GM12878 (cell line): ENCODE measurements at regions not wholly inside any gene's neighbourhood (a gene's known extent, or its start where the extent isn't known, plus 50 kb on each side); places are given as distances from the start of the nearest gene placed in this dataset.

Experiments used
- ATAC-seq: fragments of 200-7000 bp; cut with Tn5 transposase; 3 replicates; pipeline ENCODE4 v1.9.1; 2020; ENCODE audit warnings: mild to moderate bottlenecking, moderate library complexity
- BruUV-seq: library from RNA; stranded (reverse); fragments of 400-500 nt; replicated peaks from 2 replicates; lab custom pipeline; 2021; lab: Mats Ljungman, UMichigan
- CTCF ChIA-PET: fragments of 300-600 bp; sonication (Branson Sonifier 250); formaldehyde crosslinking; extraction: SDS; loops from one replicate; lab custom pipeline; 2021; ENCODE audit warnings: inconsistent platforms; lab: Yijun Ruan, JAX
- POLR2A ChIA-PET: fragments of 350-600 bp; formaldehyde crosslinking; extraction: SDS; loops from one replicate; lab custom pipeline; 2021; ENCODE audit warnings: inconsistent platforms; lab: Charles Lee
- RAD21 ChIA-PET: fragments of 300-600 bp; sonication (Branson Sonifier 250); formaldehyde crosslinking; loops from one replicate; lab custom pipeline; 2023; ENCODE audit warnings: antibody characterized with exemption; ENCODE audit not compliant: unreplicated experiment; lab: Charles Lee
- SMC1A ChIA-PET: fragments of 300-600 bp; sonication (Branson Sonifier 250); formaldehyde crosslinking; loops from one replicate; lab custom pipeline; 2023; ENCODE audit not compliant: unreplicated experiment, uncharacterized antibody; lab: Charles Lee
- DNase-seq: peaks from one replicate; pipeline ENCODE4 v3.0.0-alpha.2; 2011; ENCODE audit warnings: low read depth, low spot score
- FAIRE-seq: peaks from 3 replicates; lab custom pipeline; 2011; peaks lifted over from hg19 to GRCh38; lab: Jason Lieb, UNC
- H2AFZ ChIP-seq: 2 replicates; pipeline ENCODE4 v1.6.0; 2011; ENCODE audit warnings: low read depth, low read length, control low read depth; ENCODE audit not compliant: control insufficient read depth
- H3K27ac ChIP-seq: 2 replicates; pipeline ENCODE4 v1.5.1; 2011; ENCODE audit warnings: control low read depth; ENCODE audit not compliant: control insufficient read depth, insufficient read depth
- H3K27me3 ChIP-seq, 2 experiments: replicated peaks in 1 of 2; 2 replicates each; pipeline versions ENCODE4 v1.6.0 to v1.6.1; 2011; ENCODE audit warnings: low read length in 1 of 2; ENCODE audit not compliant: control insufficient read depth in 2 of 2, insufficient read depth in 2 of 2
- H3K36me3 ChIP-seq, 2 experiments: 2 replicates each; pipeline ENCODE4 v1.5.1; 2011; ENCODE audit warnings: low read length in 1 of 2; ENCODE audit not compliant: control insufficient read depth in 2 of 2, insufficient read depth in 2 of 2
- H3K4me1 ChIP-seq: 2 replicates; pipeline ENCODE4 v1.6.1; 2011; ENCODE audit warnings: mild to moderate bottlenecking, low read length, moderate library complexity, mixed read lengths; ENCODE audit not compliant: control insufficient read depth, insufficient read depth
- H3K4me2 ChIP-seq: 2 replicates; pipeline ENCODE4 v1.6.0; 2011; ENCODE audit warnings: control low read depth; ENCODE audit not compliant: control insufficient read depth, insufficient read depth
- H3K4me3 ChIP-seq: fragments of 200-600 bp; sonication (generic); 2 replicates; pipeline ENCODE4 v1.5.1; 2016
- H3K79me2 ChIP-seq: 2 replicates; pipeline ENCODE4 v1.6.0; 2011; ENCODE audit warnings: low read length; ENCODE audit not compliant: control insufficient read depth, insufficient read depth
- H3K9ac ChIP-seq: 2 replicates; pipeline ENCODE4 v1.8.0; 2011; ENCODE audit warnings: low read length, control low read depth, mixed read lengths; ENCODE audit not compliant: control insufficient read depth, insufficient read depth
- H3K9me3 ChIP-seq: replicated peaks from 3 replicates; pipeline ENCODE4 v1.5.1; 2011; ENCODE audit warnings: mild to moderate bottlenecking, low read length; ENCODE audit not compliant: control insufficient read depth, insufficient read depth
- H4K20me1 ChIP-seq: 2 replicates; pipeline ENCODE4 v1.6.0; 2011; ENCODE audit not compliant: control insufficient read depth, insufficient read depth
- BACH1 ChIP-seq: fragments of 450-650 bp; IDR thresholded peaks from 2 replicates; pipeline ENCODE4 v1.6.1; 2017; ENCODE audit warnings: mild to moderate bottlenecking, borderline replicate concordance
- CREB1 ChIP-seq: IDR thresholded peaks from 2 replicates; pipeline ENCODE4 v1.6.1; 2012; ENCODE audit warnings: low read depth, mild to moderate bottlenecking, inconsistent platforms
- DPF2 ChIP-seq: fragments of 450-650 bp; IDR thresholded peaks from 2 replicates; pipeline ENCODE4 v1.6.1; 2017; ENCODE audit warnings: mild to moderate bottlenecking
- NFXL1 ChIP-seq: fragments of 450-650 bp; IDR thresholded peaks from 2 replicates; pipeline ENCODE4 v1.6.1; 2017; ENCODE audit warnings: antibody characterized with exemption, mild to moderate bottlenecking, borderline replicate concordance
- NRF1 ChIP-seq: conservative IDR thresholded peaks from 2 replicates; pipeline ENCODE4 v1.6.1; 2011; ENCODE audit warnings: mild to moderate bottlenecking, low read depth, low read length, improper control_type of control experiment
- SMARCA5 ChIP-seq: fragments of 450-650 bp; IDR thresholded peaks from 2 replicates; pipeline ENCODE4 v1.6.1; 2017; ENCODE audit warnings: mild to moderate bottlenecking
- SPI1 ChIP-seq: IDR thresholded peaks from 2 replicates; pipeline ENCODE4 v1.6.1; 2011; ENCODE audit warnings: low read depth, mild to moderate bottlenecking, low read length, moderate library complexity, borderline replicate concordance; ENCODE audit not compliant: insufficient read depth
- TAF1 ChIP-seq: IDR thresholded peaks from 2 replicates; pipeline ENCODE4 v1.6.1; 2011; ENCODE audit warnings: mild to moderate bottlenecking, low read depth, low read length, borderline replicate concordance
- ZNF217 ChIP-seq: fragments of 450-650 bp; IDR thresholded peaks from 2 replicates; pipeline ENCODE4 v1.6.1; 2017; ENCODE audit warnings: antibody characterized with exemption, mild to moderate bottlenecking
- WGBS: methylation state at CpG from one replicate; pipeline ENCODE4 v1.1.6; 2016; ENCODE audit warnings: low lambda C conversion rate; ENCODE audit not compliant: insufficient replicate concordance, insufficient coverage; ENCODE audit errors: missing lambda C conversion rate; 5-methylcytosine and 5-hydroxymethylcytosine counted together
- in situ Hi-C: fragments of 300-500 bp; cut with MboI; formaldehyde crosslinking; loops from 9 replicates; pipeline ENCODE4 v1.14.3; 2018; ENCODE audit warnings: mixed read lengths
- intact Hi-C: fragments of 100-400 bp; cut with micrococcal nuclease; formaldehyde crosslinking; loops from one replicate; pipeline ENCODE4 v1.14.2; 2022; ENCODE audit not compliant: unreplicated experiment
- TF ChIP-seq, protein P1 (sequence below): fragments of 450-650 bp; IDR thresholded peaks from 2 replicates; pipeline ENCODE4 v1.6.1; 2017; ENCODE audit warnings: mild to moderate bottlenecking, moderate library complexity
- TF ChIP-seq, protein P2 (sequence below): fragments of 450-650 bp; IDR thresholded peaks from 2 replicates; pipeline ENCODE4 v1.6.1; 2017; ENCODE audit warnings: mild to moderate bottlenecking, low read depth, inconsistent platforms; ENCODE audit not compliant: poor library complexity, severe bottlenecking

DNA sequence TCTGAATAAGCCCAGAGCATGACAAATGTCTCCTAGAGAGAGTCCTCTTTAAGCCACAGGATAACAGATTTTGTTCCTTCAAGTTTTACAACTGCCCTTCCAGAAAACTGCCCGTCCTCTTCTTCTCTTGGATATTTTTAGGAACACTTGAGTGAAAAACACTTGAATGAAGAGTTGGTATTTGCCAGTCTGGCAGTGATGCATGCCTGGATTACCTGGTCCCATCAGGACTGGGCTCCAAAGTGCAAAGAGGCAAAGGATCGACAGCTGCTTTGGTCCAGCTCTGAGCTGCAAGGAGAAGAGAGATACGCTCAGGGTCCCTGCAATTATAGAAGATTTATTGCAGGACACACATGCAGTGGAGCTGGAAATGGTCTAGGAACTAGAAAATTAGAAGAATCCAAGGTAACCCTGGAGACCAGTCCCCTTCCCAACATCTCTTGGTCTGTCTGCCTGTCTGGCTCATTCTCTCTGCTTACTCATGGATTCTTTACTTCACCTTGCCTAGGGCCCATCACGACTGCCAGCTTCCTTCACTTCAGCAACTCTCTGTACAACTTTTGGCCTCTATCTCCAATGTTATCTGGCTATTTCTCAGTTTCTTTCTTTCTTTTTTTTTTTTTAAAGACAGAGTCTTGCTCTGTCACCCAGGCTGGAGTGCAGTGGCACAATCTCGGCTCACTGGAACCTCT, 112.1 kb upstream of the SIX2 start:
- intact Hi-C loops: no loop called here
- SMC1A ChIA-PET: no interaction called here
- Histone ChIP-seq H2AFZ (no peak overlapping the region), H3K27ac (no peak overlapping the region), H3K9me3 (no peaks in the 10 kb centered on the region), H3K4me1 (no peaks in the 10 kb centered on the region), H3K79me2 (no peaks in the 10 kb centered on the region), H3K36me3 (no peaks in the 10 kb centered on the region), H3K4me3 (no peak overlapping the region), H3K4me2 (no peak overlapping the region), H4K20me1 (no peaks in the 10 kb centered on the region), H3K27me3 (no peaks in the 10 kb centered on the region), H3K9ac (no peak overlapping the region)
- ATAC-seq (no peak), DNase-seq (no peak), FAIRE-seq (no peak)
- CTCF ChIA-PET: interaction anchor here (0.8 kb wide), 1 partner anchor 53 kb away, joined by 3 read pairs; no protein-coding TSS in a partner anchor
- 28% methylated on average over 5 of the region's 5 CpGs for WGBS
- RAD21 ChIA-PET: no interaction called here
- POLR2A ChIA-PET: no interaction called here
- BruUV-seq: no TSS peak
- in situ Hi-C loops: no loop called here
- TF ChIP-seq, protein P1, sequence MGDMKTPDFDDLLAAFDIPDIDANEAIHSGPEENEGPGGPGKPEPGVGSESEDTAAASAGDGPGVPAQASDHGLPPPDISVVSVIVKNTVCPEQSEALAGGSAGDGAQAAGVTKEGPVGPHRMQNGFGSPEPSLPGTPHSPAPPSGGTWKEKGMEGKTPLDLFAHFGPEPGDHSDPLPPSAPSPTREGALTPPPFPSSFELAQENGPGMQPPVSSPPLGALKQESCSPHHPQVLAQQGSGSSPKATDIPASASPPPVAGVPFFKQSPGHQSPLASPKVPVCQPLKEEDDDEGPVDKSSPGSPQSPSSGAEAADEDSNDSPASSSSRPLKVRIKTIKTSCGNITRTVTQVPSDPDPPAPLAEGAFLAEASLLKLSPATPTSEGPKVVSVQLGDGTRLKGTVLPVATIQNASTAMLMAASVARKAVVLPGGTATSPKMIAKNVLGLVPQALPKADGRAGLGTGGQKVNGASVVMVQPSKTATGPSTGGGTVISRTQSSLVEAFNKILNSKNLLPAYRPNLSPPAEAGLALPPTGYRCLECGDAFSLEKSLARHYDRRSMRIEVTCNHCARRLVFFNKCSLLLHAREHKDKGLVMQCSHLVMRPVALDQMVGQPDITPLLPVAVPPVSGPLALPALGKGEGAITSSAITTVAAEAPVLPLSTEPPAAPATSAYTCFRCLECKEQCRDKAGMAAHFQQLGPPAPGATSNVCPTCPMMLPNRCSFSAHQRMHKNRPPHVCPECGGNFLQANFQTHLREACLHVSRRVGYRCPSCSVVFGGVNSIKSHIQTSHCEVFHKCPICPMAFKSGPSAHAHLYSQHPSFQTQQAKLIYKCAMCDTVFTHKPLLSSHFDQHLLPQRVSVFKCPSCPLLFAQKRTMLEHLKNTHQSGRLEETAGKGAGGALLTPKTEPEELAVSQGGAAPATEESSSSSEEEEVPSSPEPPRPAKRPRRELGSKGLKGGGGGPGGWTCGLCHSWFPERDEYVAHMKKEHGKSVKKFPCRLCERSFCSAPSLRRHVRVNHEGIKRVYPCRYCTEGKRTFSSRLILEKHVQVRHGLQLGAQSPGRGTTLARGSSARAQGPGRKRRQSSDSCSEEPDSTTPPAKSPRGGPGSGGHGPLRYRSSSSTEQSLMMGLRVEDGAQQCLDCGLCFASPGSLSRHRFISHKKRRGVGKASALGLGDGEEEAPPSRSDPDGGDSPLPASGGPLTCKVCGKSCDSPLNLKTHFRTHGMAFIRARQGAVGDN: no peak
- TF ChIP-seq BACH1 (no peak), DPF2 (no peak), NFXL1 (no peak), TAF1 (no peak), ZNF217 (no peak), SPI1 (no peak), SMARCA5 (no peak), CREB1 (no peak), NRF1 (no peak)
- TF ChIP-seq, protein P2, sequence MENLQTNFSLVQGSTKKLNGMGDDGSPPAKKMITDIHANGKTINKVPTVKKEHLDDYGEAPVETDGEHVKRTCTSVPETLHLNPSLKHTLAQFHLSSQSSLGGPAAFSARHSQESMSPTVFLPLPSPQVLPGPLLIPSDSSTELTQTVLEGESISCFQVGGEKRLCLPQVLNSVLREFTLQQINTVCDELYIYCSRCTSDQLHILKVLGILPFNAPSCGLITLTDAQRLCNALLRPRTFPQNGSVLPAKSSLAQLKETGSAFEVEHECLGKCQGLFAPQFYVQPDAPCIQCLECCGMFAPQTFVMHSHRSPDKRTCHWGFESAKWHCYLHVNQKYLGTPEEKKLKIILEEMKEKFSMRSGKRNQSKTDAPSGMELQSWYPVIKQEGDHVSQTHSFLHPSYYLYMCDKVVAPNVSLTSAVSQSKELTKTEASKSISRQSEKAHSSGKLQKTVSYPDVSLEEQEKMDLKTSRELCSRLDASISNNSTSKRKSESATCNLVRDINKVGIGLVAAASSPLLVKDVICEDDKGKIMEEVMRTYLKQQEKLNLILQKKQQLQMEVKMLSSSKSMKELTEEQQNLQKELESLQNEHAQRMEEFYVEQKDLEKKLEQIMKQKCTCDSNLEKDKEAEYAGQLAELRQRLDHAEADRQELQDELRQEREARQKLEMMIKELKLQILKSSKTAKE: no peak
- TF ChIP-seq, all 136 proteins: peak for 0
